A673 (cell line): ENCODE measurements at regions not wholly inside any gene's neighbourhood (a gene's known extent, or its start where the extent isn't known, plus 50 kb on each side); places are given as distances from the start of the nearest gene placed in this dataset.

Experiments used
- BruUV-seq: library from RNA; stranded (reverse); fragments of 400-500 nt; replicated peaks from 2 replicates; lab custom pipeline; 2021; lab: Mats Ljungman, UMichigan
- CTCF ChIA-PET: fragments of 300-600 bp; sonication (Branson Sonifier 250); formaldehyde crosslinking; loops from one replicate; lab custom pipeline; 2022; ENCODE audit warnings: antibody characterized with exemption; lab: Charles Lee
- POLR2A ChIA-PET: fragments of 300-600 bp; sonication (Branson Sonifier 250); formaldehyde crosslinking; loops from one replicate; lab custom pipeline; 2022; ENCODE audit warnings: antibody characterized with exemption; ENCODE audit not compliant: low non-redundant PET; lab: Charles Lee
- DNase-seq: peaks from one replicate; pipeline ENCODE4 v3.0.0-alpha.2; 2015; ENCODE audit warnings: low spot score
- H3K27ac ChIP-seq: fragments of 200-600 bp; sonication (generic); 2 replicates; pipeline ENCODE4 v1.5.1; 2016; ENCODE audit warnings: mixed run types, low read depth, mild to moderate bottlenecking, mixed read lengths, antibody characterized with exemption, low read length; ENCODE audit not compliant: poor library complexity, severe bottlenecking
- H3K27me3 ChIP-seq: fragments of 200-600 bp; sonication (generic); replicated peaks from 2 replicates; pipeline ENCODE4 v1.6.1; 2017; ENCODE audit warnings: mixed run types, low read depth, mild to moderate bottlenecking, mixed read lengths, antibody characterized with exemption, low read length; ENCODE audit not compliant: insufficient read depth, poor library complexity
- H3K36me3 ChIP-seq: fragments of 200-600 bp; sonication (generic); 2 replicates; pipeline ENCODE4 v1.6.1; 2016; ENCODE audit warnings: mixed run types, mild to moderate bottlenecking, mixed read lengths, antibody characterized with exemption, low read length; ENCODE audit not compliant: insufficient read depth, poor library complexity, severe bottlenecking
- H3K4me1 ChIP-seq: fragments of 200-600 bp; sonication (generic); 2 replicates; pipeline ENCODE4 v1.6.1; 2017; ENCODE audit warnings: mixed run types, mild to moderate bottlenecking, mixed read lengths, antibody characterized with exemption, low read length; ENCODE audit not compliant: insufficient read depth, poor library complexity, severe bottlenecking
- H3K4me3 ChIP-seq: fragments of 200-600 bp; sonication (generic); 2 replicates; pipeline ENCODE4 v1.5.1; 2016; ENCODE audit warnings: low read depth, mixed run types, mild to moderate bottlenecking, mixed read lengths, low read length; ENCODE audit not compliant: poor library complexity, severe bottlenecking
- H3K9me3 ChIP-seq: fragments of 200-600 bp; sonication (generic); 2 replicates; pipeline ENCODE4 v1.6.1; 2016; ENCODE audit warnings: mixed run types, low read depth, mild to moderate bottlenecking, mixed read lengths, antibody characterized with exemption, low read length; ENCODE audit not compliant: poor library complexity, severe bottlenecking
- CTCF ChIP-seq: fragments of 300-800, 200-600 bp; sonication (generic); conservative IDR thresholded peaks from 2 replicates; pipeline ENCODE4 v1.5.1; 2017; ENCODE audit warnings: low read depth, mild to moderate bottlenecking, antibody characterized with exemption, low read length, moderate library complexity, mixed read lengths
- EZH2 ChIP-seq: fragments of 200-600 bp; sonication (generic); IDR thresholded peaks from 2 replicates; pipeline ENCODE4 v1.6.1; 2017; ENCODE audit warnings: borderline replicate concordance, low read depth, mild to moderate bottlenecking, mixed read lengths, antibody characterized with exemption, low read length; ENCODE audit not compliant: poor library complexity, severe bottlenecking
- intact Hi-C: fragments of 100-400 bp; cut with micrococcal nuclease; formaldehyde crosslinking; loops from one replicate; pipeline ENCODE4 v1.10.0; 2022; ENCODE audit not compliant: unreplicated experiment

DNA sequence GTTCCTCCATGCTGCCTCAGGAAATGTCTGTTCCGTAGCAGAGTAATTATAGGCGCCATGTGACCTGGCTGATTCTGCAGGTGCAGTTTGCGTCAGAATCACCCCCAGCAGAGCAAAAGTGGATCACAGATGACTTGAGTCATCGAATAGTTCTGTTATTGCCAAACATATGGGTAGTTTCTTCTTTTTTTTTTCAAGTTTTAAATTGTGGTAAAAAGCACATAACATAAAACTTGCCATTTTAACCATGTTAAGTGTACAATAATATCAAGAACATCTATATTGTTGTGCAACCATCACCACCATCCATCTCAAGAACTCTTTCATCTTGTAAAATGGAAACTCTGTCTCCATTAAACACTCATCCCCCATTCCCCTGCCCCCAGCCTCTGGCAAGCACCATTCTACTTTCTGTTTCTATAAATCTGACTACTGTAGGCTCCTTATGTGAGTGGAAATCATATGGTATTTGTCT is 177.7 kb upstream of the TWIST2 start:
- no TSS peak for BruUV-seq
- peaks cover 18% of the 10 kb centered on the region for H3K27me3 ChIP-seq
- H3K4me1 ChIP-seq = no peaks in the 10 kb centered on the region
- H3K9me3 ChIP-seq = no peaks in the 10 kb centered on the region
- ChIA-PET POLR2A (no interaction called here), CTCF (no interaction called here)
- TF ChIP-seq EZH2 (no peak), CTCF (no peak)
- intact Hi-C loops = no loop called here
- H3K36me3 ChIP-seq = no peaks in the 10 kb centered on the region
- H3K27ac ChIP-seq = no peak overlapping the region
- no peak overlapping the region for H3K4me3 ChIP-seq
- no peak for DNase-seq

- Histone ChIP-seq H3K27me3 (peaks cover 8% of the 10 kb centered on the region), H3K27ac (no peak overlapping the region), H3K9me3 (no peaks in the 10 kb centered on the region), H3K4me3 (no peak overlapping the region), H3K4me1 (peaks cover 10% of the 10 kb centered on the region), H3K36me3 (no peaks in the 10 kb centered on the region)
- DNase-seq = no peak
- no TSS peak for BruUV-seq
- intact Hi-C loops = no loop called here
- TF ChIP-seq EZH2 = no peak
- no peak for TF ChIP-seq CTCF
- ChIA-PET POLR2A (no interaction called here), CTCF (no interaction called here)
Observed at GRCh38 chr2:238682536-238682935, 165.3 kb upstream of the TWIST2 start.

DNA sequence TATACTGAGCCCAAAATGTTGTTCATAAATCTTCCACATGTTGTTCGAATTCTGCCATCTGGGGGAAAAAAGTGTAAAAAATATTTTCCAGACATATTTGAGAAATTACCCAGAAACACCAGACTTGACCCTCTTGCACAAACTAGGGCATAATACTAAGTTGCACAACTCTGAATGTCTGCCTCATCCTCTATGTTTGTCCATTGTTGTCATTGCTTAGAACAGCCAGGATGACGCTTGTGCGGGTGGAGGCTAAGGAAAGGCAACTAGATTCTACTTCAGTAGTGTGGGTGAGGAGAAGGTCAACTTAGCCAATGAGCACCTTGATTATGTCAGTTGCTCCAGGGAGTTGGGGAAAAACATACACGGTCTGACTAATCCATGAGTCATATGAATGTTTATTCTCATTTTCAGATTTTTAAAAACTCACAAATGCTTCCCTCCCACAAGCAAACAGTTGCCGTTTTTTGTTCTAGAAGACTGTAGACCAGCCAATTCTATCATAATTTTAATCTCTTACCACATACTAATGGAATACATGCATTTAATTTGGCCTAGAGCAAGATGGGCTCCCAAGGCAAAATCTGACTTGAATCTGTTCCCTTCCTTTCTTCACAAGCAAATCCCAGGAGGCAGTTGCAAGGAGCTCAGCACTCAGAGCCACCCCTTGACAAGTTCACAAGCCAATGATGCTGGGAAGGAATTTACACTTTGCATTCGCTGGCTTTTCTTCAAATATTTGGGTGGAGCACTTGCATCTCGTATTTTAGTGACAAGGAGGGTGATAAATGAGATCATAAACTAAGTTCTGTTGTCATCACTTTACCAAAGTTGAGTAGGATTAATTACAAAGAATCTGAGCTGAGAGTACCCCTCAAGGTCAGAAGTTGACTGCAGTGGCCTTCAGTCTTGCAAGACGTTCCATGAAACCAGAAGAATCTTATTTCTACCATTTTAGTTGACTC is 163.2 kb upstream of the TWIST2 start:
- TF ChIP-seq EZH2 (no peak), CTCF (no peak)
- Histone ChIP-seq H3K27ac (no peak overlapping the region), H3K27me3 (peaks cover 8% of the 10 kb centered on the region), H3K4me1 (peaks cover 10% of the 10 kb centered on the region), H3K36me3 (no peaks in the 10 kb centered on the region), H3K4me3 (no peak overlapping the region), H3K9me3 (no peaks in the 10 kb centered on the region)
- POLR2A ChIA-PET = no interaction called here
- CTCF ChIA-PET = no interaction called here
- no TSS peak for BruUV-seq
- intact Hi-C loops = no loop called here
- peak; percentile 10 for DNase-seq
